K562 (cell line): ENCODE measurements at regions not wholly inside any gene's neighbourhood (a gene's known extent, or its start where the extent isn't known, plus 50 kb on each side); places are given as distances from the start of the nearest gene placed in this dataset.

Experiments
- ATAC-seq: fragments of 200-7000 bp; cut with Tn5 transposase; 3 replicates; pipeline ENCODE4 v1.9.1; 2020; ENCODE audit warnings: moderate library complexity
- BruUV-seq: library from RNA; stranded (reverse); fragments of 400-500 nt; replicated peaks from 2 replicates; lab custom pipeline; 2021; lab: Mats Ljungman, UMichigan
- CTCF ChIA-PET: fragments of 300-600 bp; formaldehyde crosslinking; extraction: SDS; loops from one replicate; lab custom pipeline; 2021; ENCODE audit warnings: low intra/inter-chr PET ratio; lab: Yijun Ruan, JAX
- POLR2A ChIA-PET: fragments of 300-600, 350-650 bp; sonication (Branson Sonifier 250); formaldehyde crosslinking; extraction: SDS; loops from one replicate; lab custom pipeline; 2021; ENCODE audit warnings: antibody characterized with exemption, inconsistent platforms; lab: Yijun Ruan, JAX
- DNase-seq, 4 experiments: peaks; one replicate each; pipeline versions ENCODE4 v3.0.0 to v3.0.0-alpha.2; 2011 to 2018; ENCODE audit warnings: low spot score in 3 of 4, mixed read lengths in 3 of 4; ENCODE audit errors: extremely low read depth in 1 of 4
- FAIRE-seq: peaks from 2 replicates; lab custom pipeline; 2011; peaks lifted over from hg19 to GRCh38; lab: Jason Lieb, UNC
- H2AFZ ChIP-seq: 2 replicates; pipeline ENCODE4 v1.6.0; 2011; ENCODE audit warnings: low read depth, low read length, control low read depth, inconsistent platforms
- H3K27ac ChIP-seq: fragments of 200-600 bp; 3 replicates; pipeline ENCODE4 v1.8.0; 2011; ENCODE audit warnings: low read depth, mild to moderate bottlenecking, control low read depth, inconsistent platforms, low read length, moderate library complexity, mixed read lengths; ENCODE audit errors: extremely low read depth
- H3K27me3 ChIP-seq, 2 experiments: fragments of 300-600 bp in 1 of 2; 2 replicates in 1 of 2; 3 replicates in 1 of 2; pipeline versions ENCODE4 v1.6.0 to v1.8.0; 2011; ENCODE audit warnings: inconsistent platforms in 2 of 2, low read length in 2 of 2, mild to moderate bottlenecking in 1 of 2, mixed read lengths in 1 of 2, moderate library complexity in 1 of 2; ENCODE audit not compliant: control insufficient read depth in 2 of 2, insufficient read depth in 2 of 2
- H3K36me3 ChIP-seq: fragments of 300-600 bp; 3 replicates; pipeline ENCODE4 v1.8.0; 2011; ENCODE audit warnings: mild to moderate bottlenecking, low read length, inconsistent platforms; ENCODE audit not compliant: control insufficient read depth, insufficient read depth
- H3K4me1 ChIP-seq, 2 experiments: fragments of 200-600 bp in 1 of 2; replicated peaks in 1 of 2; 2 replicates in 1 of 2; 3 replicates in 1 of 2; pipeline versions ENCODE4 v1.5.1 to v1.8.0; 2011; ENCODE audit warnings: inconsistent platforms in 2 of 2, low read length in 2 of 2, mild to moderate bottlenecking in 1 of 2, mixed read lengths in 1 of 2, moderate library complexity in 1 of 2; ENCODE audit not compliant: control insufficient read depth in 2 of 2, insufficient read depth in 2 of 2
- H3K4me2 ChIP-seq: 2 replicates; pipeline ENCODE4 v1.6.1; 2011; ENCODE audit warnings: low read length, control low read depth, inconsistent platforms, mixed read lengths; ENCODE audit not compliant: insufficient read depth
- H3K4me3 ChIP-seq: fragments of 200-600 bp; sonication (generic), shearing (Covaris generic); 2 replicates; pipeline ENCODE4 v1.5.1; 2016; ENCODE audit warnings: control low read depth, inconsistent platforms
- H3K79me2 ChIP-seq: fragments of 200-600 bp; 3 replicates; pipeline ENCODE4 v1.8.0; 2011; ENCODE audit warnings: low read length, inconsistent platforms; ENCODE audit not compliant: control insufficient read depth, insufficient read depth
- H3K9ac ChIP-seq, 2 experiments: 2 replicates each; pipeline versions ENCODE4 v1.6.0 to v1.6.1; 2011; ENCODE audit warnings: low read depth in 2 of 2, low read length in 2 of 2, control low read depth in 1 of 2, inconsistent platforms in 1 of 2, mild to moderate bottlenecking in 1 of 2, mixed read lengths in 1 of 2; ENCODE audit not compliant: insufficient read depth in 1 of 2
- H3K9me1 ChIP-seq: one replicate; pipeline ENCODE4 v1.6.0; 2011; ENCODE audit warnings: inconsistent platforms, mild to moderate bottlenecking, low read length, moderate library complexity; ENCODE audit not compliant: control insufficient read depth, insufficient read depth
- H3K9me3 ChIP-seq: replicated peaks from 2 replicates; pipeline ENCODE4 v1.5.1; 2011; ENCODE audit warnings: low read depth, low read length, inconsistent platforms; ENCODE audit not compliant: control insufficient read depth, insufficient read depth
- H4K20me1 ChIP-seq: replicated peaks from 2 replicates; pipeline ENCODE4 v1.6.1; 2011; ENCODE audit warnings: low read length, inconsistent platforms, mixed read lengths; ENCODE audit not compliant: control insufficient read depth, insufficient read depth
- MAFK ChIP-seq: IDR thresholded peaks from 2 replicates; pipeline ENCODE4 v1.6.1; 2011; ENCODE audit warnings: low read length, improper control_type of control experiment
- RBM25 ChIP-seq: fragments of 200-400 bp; formaldehyde crosslinking; IDR thresholded peaks from 2 replicates; pipeline ENCODE4 v1.6.1; 2018; ENCODE audit warnings: low read length, low read depth, moderate library complexity; ENCODE audit not compliant: severe bottlenecking
- YY1 ChIP-seq, 3 experiments: IDR thresholded peaks; 2 replicates each; pipeline ENCODE4 v1.6.1; 2011; ENCODE audit warnings: low read length in 2 of 3, mild to moderate bottlenecking in 2 of 3, moderate library complexity in 2 of 3, borderline replicate concordance in 1 of 3, control low read depth in 1 of 3, low read depth in 1 of 3; ENCODE audit not compliant: insufficient read depth in 3 of 3, insufficient replicate concordance in 2 of 3, control insufficient read depth in 1 of 3, insufficient read length in 1 of 3; ENCODE audit errors: extremely low read depth in 1 of 3
- ZNF830 ChIP-seq: fragments of 250-450 bp; sonication (Bioruptor Pico); IDR thresholded peaks from 2 replicates; pipeline ENCODE4 v1.5.0; 2021; ENCODE audit warnings: mild to moderate bottlenecking
- WGBS: fragments of 100-300 bp; shearing (Covaris generic); methylation state at CpG from one replicate; pipeline ENCODE4 v1.1.6; 2016; ENCODE audit warnings: low coverage, mixed read lengths; ENCODE audit not compliant: insufficient coverage; ENCODE audit errors: missing lambda C conversion rate; 5-methylcytosine and 5-hydroxymethylcytosine counted together
- in situ Hi-C: fragments of 300-500 bp; cut with MboI; formaldehyde crosslinking; loops from 4 replicates; pipeline ENCODE4 v1.15.0; 2018; ENCODE audit warnings: inconsistent platforms, mixed read lengths
- intact Hi-C: fragments of 100-400 bp; cut with micrococcal nuclease; formaldehyde crosslinking; loops from 2 replicates; pipeline ENCODE4 v1.14.2; 2022
- TF ChIP-seq, protein P1 (sequence below), 2 experiments: IDR thresholded peaks in 1 of 2; conservative IDR thresholded peaks in 1 of 2; 2 replicates each; pipeline ENCODE4 v1.6.1; 2016; ENCODE audit warnings: low read depth in 2 of 2, mild to moderate bottlenecking in 1 of 2, missing compliant biosample characterization in 1 of 2, missing genetic modification characterization in 1 of 2, moderate library complexity in 1 of 2

DNA sequence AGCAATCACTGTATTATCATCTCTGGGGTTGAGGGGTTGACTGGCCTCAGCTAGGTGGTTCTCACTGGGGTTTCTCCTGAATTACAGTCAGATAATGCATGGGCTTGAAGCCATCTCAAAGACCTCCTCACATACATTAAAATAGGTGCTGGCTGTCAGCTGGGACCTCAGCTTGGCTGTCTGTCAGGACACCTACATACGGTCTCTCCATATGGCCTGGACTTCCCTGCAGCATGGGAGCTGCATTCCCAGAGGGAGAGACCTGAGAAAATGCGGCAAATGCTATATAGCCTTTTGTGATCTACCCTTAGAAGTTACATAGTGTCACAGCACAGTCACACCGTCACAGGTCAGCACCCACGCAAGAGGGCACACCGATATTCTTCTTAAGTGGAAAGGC, 93.6 kb downstream of the TSEN15 start:
- Histone ChIP-seq H3K36me3 (no peaks in the 10 kb centered on the region), H3K9me1 (no peaks in the 10 kb centered on the region), H4K20me1 (no peaks in the 10 kb centered on the region), H3K4me1 (no peaks in the 10 kb centered on the region), H3K9me3 (no peaks in the 10 kb centered on the region), H3K4me2 (no peak overlapping the region), H3K4me3 (no peak overlapping the region), H3K9ac (no peak overlapping the region), H2AFZ (no peak overlapping the region), H3K79me2 (no peaks in the 10 kb centered on the region), H3K27me3 (peaks cover 7 to 12% of the 10 kb centered on the region in 2 experiments; a peak in 1 of 5 replicates), H3K27ac (no peak overlapping the region)
- ATAC-seq = no peak
- no peak for FAIRE-seq
- no peak for TF ChIP-seq MAFK
- TF ChIP-seq, protein P1, sequence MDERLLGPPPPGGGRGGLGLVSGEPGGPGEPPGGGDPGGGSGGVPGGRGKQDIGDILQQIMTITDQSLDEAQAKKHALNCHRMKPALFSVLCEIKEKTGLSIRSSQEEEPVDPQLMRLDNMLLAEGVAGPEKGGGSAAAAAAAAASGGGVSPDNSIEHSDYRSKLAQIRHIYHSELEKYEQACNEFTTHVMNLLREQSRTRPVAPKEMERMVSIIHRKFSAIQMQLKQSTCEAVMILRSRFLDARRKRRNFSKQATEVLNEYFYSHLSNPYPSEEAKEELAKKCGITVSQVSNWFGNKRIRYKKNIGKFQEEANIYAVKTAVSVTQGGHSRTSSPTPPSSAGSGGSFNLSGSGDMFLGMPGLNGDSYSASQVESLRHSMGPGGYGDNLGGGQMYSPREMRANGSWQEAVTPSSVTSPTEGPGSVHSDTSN (CRISPR knock-in tag; IDR thresholded peaks at IDR 0.05; ENCODE audit: low read depth) = no peak
- TF ChIP-seq, protein P1 (tag; conservative IDR thresholded peaks at IDR 0.05; ENCODE audit: low read depth) = no peak
- no peak for TF ChIP-seq RBM25
- no peak for TF ChIP-seq ZNF830 (CRISPR knock-in tag)
- no peak for TF ChIP-seq YY1 (IDR thresholded peaks at IDR 0.05; ENCODE audit: borderline replicate concordance in 1 of 3, control insufficient read depth in 1 of 3, extremely low read depth in 1 of 3, insufficient read depth in 3 of 3, insufficient read length in 1 of 3, insufficient replicate concordance in 2 of 3, low read depth in 1 of 3, low read length in 2 of 3)
- intact Hi-C loops (no loop called here), in situ Hi-C loops (no loop called here)
- DNase-seq = no peak
- BruUV-seq = no TSS peak
- ChIA-PET CTCF (no interaction called here), POLR2A (interaction anchor here (0.5 kb wide), 1 partner anchor 878 kb away, joined by 3 read pairs; no protein-coding TSS in a partner anchor)
- WGBS = 1% methylated on average over 5 of the region's 5 CpGs
